ENCODE measurements at regions not wholly inside any gene's neighbourhood (a gene's known extent, or its start where the extent isn't known, plus 50 kb on each side); places are given as distances from the start of the nearest gene placed in this dataset.

DNA sequence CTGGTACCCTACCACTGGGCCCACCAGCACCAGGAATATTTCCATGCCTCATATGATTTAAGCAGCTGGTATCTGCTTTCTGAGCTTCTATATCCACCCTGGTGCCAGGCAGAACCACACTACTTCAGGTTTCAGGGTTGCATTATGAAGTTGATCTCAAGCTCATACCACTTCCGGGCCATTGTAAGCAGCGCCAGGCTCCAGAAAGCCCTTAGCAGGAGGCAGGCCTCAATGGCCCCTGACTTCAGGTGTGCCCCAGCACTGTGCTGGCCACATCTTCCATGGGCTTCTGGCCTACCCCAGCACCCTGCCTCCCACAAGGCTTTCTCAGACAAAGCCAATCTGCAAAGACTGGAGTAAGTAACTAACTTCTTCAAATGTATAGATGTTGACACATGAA lies 391.3 kb upstream of the GRM3 start:
- TF ChIP-seq CTCF (IDR thresholded peaks at IDR 0.05; ENCODE audit: low read depth, low read length, missing input control) (no peak), YY1 (IDR thresholded peaks at IDR 0.05) (no peak)

Data from liver (tissue), 2 donors.